ENCODE measurements at regions not wholly inside any gene's neighbourhood (a gene's known extent, or its start where the extent isn't known, plus 50 kb on each side); places are given as distances from the start of the nearest gene placed in this dataset.

DNA sequence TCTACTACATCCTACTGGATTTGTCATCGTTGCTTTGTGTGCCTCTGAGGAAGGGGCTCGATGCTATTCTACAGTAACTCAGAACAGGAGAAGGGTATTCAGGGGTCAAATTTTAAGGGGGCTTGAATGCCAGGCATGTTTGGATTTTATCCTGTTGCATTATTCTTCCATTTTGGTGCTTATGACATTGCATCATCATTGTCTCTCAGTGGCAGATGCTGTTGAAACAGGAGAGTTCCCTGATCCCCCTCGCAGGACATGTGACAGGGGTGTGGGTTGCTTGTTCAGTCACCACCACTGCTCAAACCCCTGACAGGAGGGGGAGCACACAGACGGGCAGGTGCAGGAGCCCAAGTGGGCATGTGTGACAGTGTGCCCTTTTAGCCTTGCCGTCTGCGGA is 156.7 kb downstream of the SLC4A3 start:
- H3K4me3 ChIP-seq (ENCODE audit: low read length): no peak overlapping the region
- POLR2A ChIA-PET (ENCODE audit: unreplicated experiment): no interaction called here
- H3F3A ChIP-seq (ENCODE audit: low read length, unreplicated experiment): no peaks in the 10 kb centered on the region
- ATAC-seq (no peak), DNase-seq (no peak)
- CTCF ChIA-PET: no interaction called here
- no peak overlapping the region for H3K27ac ChIP-seq (ENCODE audit: low read length)
- TF ChIP-seq, protein P1, sequence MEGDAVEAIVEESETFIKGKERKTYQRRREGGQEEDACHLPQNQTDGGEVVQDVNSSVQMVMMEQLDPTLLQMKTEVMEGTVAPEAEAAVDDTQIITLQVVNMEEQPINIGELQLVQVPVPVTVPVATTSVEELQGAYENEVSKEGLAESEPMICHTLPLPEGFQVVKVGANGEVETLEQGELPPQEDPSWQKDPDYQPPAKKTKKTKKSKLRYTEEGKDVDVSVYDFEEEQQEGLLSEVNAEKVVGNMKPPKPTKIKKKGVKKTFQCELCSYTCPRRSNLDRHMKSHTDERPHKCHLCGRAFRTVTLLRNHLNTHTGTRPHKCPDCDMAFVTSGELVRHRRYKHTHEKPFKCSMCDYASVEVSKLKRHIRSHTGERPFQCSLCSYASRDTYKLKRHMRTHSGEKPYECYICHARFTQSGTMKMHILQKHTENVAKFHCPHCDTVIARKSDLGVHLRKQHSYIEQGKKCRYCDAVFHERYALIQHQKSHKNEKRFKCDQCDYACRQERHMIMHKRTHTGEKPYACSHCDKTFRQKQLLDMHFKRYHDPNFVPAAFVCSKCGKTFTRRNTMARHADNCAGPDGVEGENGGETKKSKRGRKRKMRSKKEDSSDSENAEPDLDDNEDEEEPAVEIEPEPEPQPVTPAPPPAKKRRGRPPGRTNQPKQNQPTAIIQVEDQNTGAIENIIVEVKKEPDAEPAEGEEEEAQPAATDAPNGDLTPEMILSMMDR (conservative IDR thresholded peaks at IDR 0.05; ENCODE audit: low read depth, low read length): no peak
- no peak for TF ChIP-seq EZH2phosphoT487 (IDR thresholded peaks at IDR 0.05; ENCODE audit: borderline replicate concordance, low read length)
- H3K9me3 ChIP-seq (ENCODE audit: low read length): no peaks in the 10 kb centered on the region
- no peak overlapping the region for H3K4me2 ChIP-seq (ENCODE audit: low read length)
- intact Hi-C loops (cut with micrococcal nuclease): no loop called here
- no TSS peak for BruUV-seq (replicated peaks)
- no peaks in the 10 kb centered on the region for H4K20me1 ChIP-seq (ENCODE audit: low read length)
- no peaks in the 10 kb centered on the region for H3K4me1 ChIP-seq (ENCODE audit: insufficient read depth, low read length)
- H3K9ac ChIP-seq (ENCODE audit: low read length): no peak overlapping the region
- 0 out of 2 replicates have a peak, but pooled peaks cover 13% of the 10 kb centered on the region for H3K27me3 ChIP-seq (ENCODE audit: low read length)
- H2AFZ ChIP-seq (ENCODE audit: low read length): no peak overlapping the region
- H3K79me2 ChIP-seq (ENCODE audit: low read length): no peaks in the 10 kb centered on the region
- no peaks in the 10 kb centered on the region for H3K36me3 ChIP-seq (ENCODE audit: low read depth, low read length)
- H3K9me2 ChIP-seq (replicated peaks; ENCODE audit: low read length): no peaks in the 10 kb centered on the region

DNA sequence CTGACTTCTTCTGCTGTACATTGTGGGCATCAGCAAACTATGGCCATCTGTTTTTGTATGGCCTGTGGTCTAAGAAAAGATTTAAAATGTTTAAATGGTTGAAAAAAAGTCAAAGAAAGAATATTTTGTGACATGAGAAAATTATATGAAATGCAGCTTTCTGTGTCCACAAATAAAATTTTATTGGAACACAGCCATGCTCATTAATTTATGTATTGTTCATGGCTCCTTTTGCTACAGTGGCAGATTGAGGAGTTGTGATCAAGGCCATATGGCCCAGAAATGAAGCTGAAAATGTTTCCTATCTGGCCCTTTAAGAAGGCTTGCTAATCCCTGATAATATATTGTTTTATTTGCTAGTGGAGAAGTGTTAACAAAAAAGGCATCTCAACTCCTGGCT is 162.0 kb downstream of the SLC4A3 start:
- Histone ChIP-seq H3K79me2 (ENCODE audit: low read length) (no peaks in the 10 kb centered on the region), H4K20me1 (ENCODE audit: low read length) (no peaks in the 10 kb centered on the region), H3K9ac (ENCODE audit: low read length) (no peak overlapping the region), H3K4me3 (ENCODE audit: low read length) (no peak overlapping the region), H3F3A (ENCODE audit: low read length, unreplicated experiment) (no peaks in the 10 kb centered on the region), H3K9me2 (replicated peaks; ENCODE audit: low read length) (no peaks in the 10 kb centered on the region), H3K9me3 (ENCODE audit: low read length) (no peaks in the 10 kb centered on the region), H3K36me3 (ENCODE audit: low read depth, low read length) (no peaks in the 10 kb centered on the region), H3K4me1 (ENCODE audit: insufficient read depth, low read length) (no peaks in the 10 kb centered on the region), H3K27ac (ENCODE audit: low read length) (no peak overlapping the region), H3K27me3 (ENCODE audit: low read length) (no peaks in the 10 kb centered on the region), H3K4me2 (ENCODE audit: low read length) (no peak overlapping the region), H2AFZ (ENCODE audit: low read length) (no peak overlapping the region)
- CTCF ChIA-PET: no interaction called here
- TF ChIP-seq EZH2 (IDR thresholded peaks at IDR 0.05; ENCODE audit: low read length, unreplicated experiment) (no peak), EZH2phosphoT487 (IDR thresholded peaks at IDR 0.05; ENCODE audit: borderline replicate concordance, low read length) (no peak)
- TF ChIP-seq, protein P1 (conservative IDR thresholded peaks at IDR 0.05; ENCODE audit: low read depth, low read length): no peak
- BruUV-seq (replicated peaks): no TSS peak
- intact Hi-C loops (cut with micrococcal nuclease): no loop called here
- POLR2A ChIA-PET (ENCODE audit: unreplicated experiment): interaction anchor here (0.6 kb wide), 1 partner anchor 1927 kb away, joined by 4 read pairs; no protein-coding TSS in a partner anchor
- no peak for DNase-seq
- no peak for ATAC-seq

DNA sequence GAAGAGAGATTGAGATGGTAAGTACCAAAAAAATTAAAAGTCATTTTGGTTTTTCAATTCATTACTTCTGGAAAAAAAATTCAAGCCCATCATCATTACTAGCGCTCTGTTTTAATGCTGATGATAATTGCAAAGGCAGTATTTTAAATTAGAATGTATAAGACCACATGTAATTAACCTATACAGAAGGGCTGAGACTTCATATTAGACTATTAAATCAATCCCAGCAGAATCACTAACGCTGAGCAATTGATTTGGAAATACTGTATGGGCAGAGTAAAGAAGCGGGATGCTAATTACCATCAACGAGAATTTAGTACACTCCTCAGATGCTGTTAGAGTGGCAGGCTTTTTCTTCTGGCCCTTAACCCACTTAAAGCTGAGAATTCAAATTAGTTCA is 165.0 kb downstream of the SLC4A3 start:
- H2AFZ ChIP-seq (ENCODE audit: low read length): no peak overlapping the region
- no peaks in the 10 kb centered on the region for H3K79me2 ChIP-seq (ENCODE audit: low read length)
- no peak overlapping the region for H3K4me3 ChIP-seq (ENCODE audit: low read length)
- H3K36me3 ChIP-seq (ENCODE audit: low read depth, low read length): no peaks in the 10 kb centered on the region
- no peak for DNase-seq
- H4K20me1 ChIP-seq (ENCODE audit: low read length): no peaks in the 10 kb centered on the region
- H3K27ac ChIP-seq (ENCODE audit: low read length): no peak overlapping the region
- ChIA-PET CTCF (no interaction called here), POLR2A (ENCODE audit: unreplicated experiment) (no interaction called here)
- TF ChIP-seq EZH2 (IDR thresholded peaks at IDR 0.05; ENCODE audit: low read length, unreplicated experiment): no peak
- TF ChIP-seq EZH2phosphoT487 (IDR thresholded peaks at IDR 0.05; ENCODE audit: borderline replicate concordance, low read length): no peak
- TF ChIP-seq, protein P1 (conservative IDR thresholded peaks at IDR 0.05; ENCODE audit: low read depth, low read length): no peak
- no peak overlapping the region for H3K9ac ChIP-seq (ENCODE audit: low read length)
- ATAC-seq: no peak
- intact Hi-C loops (cut with micrococcal nuclease): no loop called here
- H3F3A ChIP-seq (ENCODE audit: low read length, unreplicated experiment): no peaks in the 10 kb centered on the region
- no TSS peak for BruUV-seq (replicated peaks)
- H3K4me2 ChIP-seq (ENCODE audit: low read length): no peak overlapping the region
- no peaks in the 10 kb centered on the region for H3K9me3 ChIP-seq (ENCODE audit: low read length)
- H3K4me1 ChIP-seq (ENCODE audit: insufficient read depth, low read length): no peaks in the 10 kb centered on the region
- H3K27me3 ChIP-seq (ENCODE audit: low read length): no peaks in the 10 kb centered on the region
- no peaks in the 10 kb centered on the region for H3K9me2 ChIP-seq (replicated peaks; ENCODE audit: low read length)
